H9 (cell line): ENCODE measurements at regions not wholly inside any gene's neighbourhood (a gene's known extent, or its start where the extent isn't known, plus 50 kb on each side); places are given as distances from the start of the nearest gene placed in this dataset.
A peak's percentile ranks its signal among the peaks of the same experiment; 100 is the strongest.

Experiments
- DNase-seq: peaks from one replicate; pipeline ENCODE4 v3.0.0-alpha.2; 2017
- H2AFZ ChIP-seq: one replicate; pipeline ENCODE4 v1.6.1; 2013; ENCODE audit warnings: mild to moderate bottlenecking, low read length, control low read depth, moderate library complexity
- H2AK5ac ChIP-seq: 2 replicates; pipeline ENCODE4 v1.6.1; 2013; ENCODE audit warnings: low read length, control low read depth, mixed read lengths; ENCODE audit not compliant: insufficient read length
- H2BK120ac ChIP-seq: one replicate; pipeline ENCODE4 v1.6.1; 2013; ENCODE audit warnings: low read depth, mild to moderate bottlenecking, low read length, control low read depth, inconsistent platforms; ENCODE audit not compliant: poor library complexity, severe bottlenecking
- H2BK12ac ChIP-seq: 2 replicates; pipeline ENCODE4 v1.6.1; 2013; ENCODE audit warnings: low read length, control low read depth, mixed read lengths, low read depth; ENCODE audit not compliant: insufficient read length
- H2BK15ac ChIP-seq: 2 replicates; pipeline ENCODE4 v1.6.1; 2013; ENCODE audit warnings: low read depth, low read length, control low read depth
- H2BK20ac ChIP-seq: one replicate; pipeline ENCODE4 v1.6.1; 2013; ENCODE audit warnings: low read depth, mild to moderate bottlenecking, low read length, control low read depth, inconsistent platforms; ENCODE audit not compliant: poor library complexity, severe bottlenecking
- H2BK5ac ChIP-seq: 2 replicates; pipeline ENCODE4 v1.6.1; 2013; ENCODE audit warnings: low read length, control low read depth, mixed read lengths; ENCODE audit not compliant: insufficient read length
- H3K14ac ChIP-seq: 2 replicates; pipeline ENCODE4 v1.6.1; 2013; ENCODE audit warnings: low read length, control low read depth; ENCODE audit not compliant: insufficient read depth
- H3K18ac ChIP-seq: 2 replicates; pipeline ENCODE4 v1.6.1; 2013; ENCODE audit warnings: low read depth, mild to moderate bottlenecking, mixed read lengths, low read length, control low read depth; ENCODE audit not compliant: insufficient read length
- H3K23ac ChIP-seq: 2 replicates; pipeline ENCODE4 v1.6.1; 2013; ENCODE audit warnings: low read length, control low read depth, mixed read lengths, low read depth; ENCODE audit not compliant: insufficient read length
- H3K23me2 ChIP-seq: 2 replicates; pipeline ENCODE4 v1.6.1; 2013; ENCODE audit warnings: low read depth, mild to moderate bottlenecking, mixed read lengths, low read length, control low read depth; ENCODE audit not compliant: insufficient read length, poor library complexity, severe bottlenecking
- H3K27ac ChIP-seq: 2 replicates; pipeline ENCODE4 v1.5.1; 2013; ENCODE audit warnings: low read length, control low read depth, mixed read lengths, low read depth; ENCODE audit not compliant: insufficient read length
- H3K27me3 ChIP-seq: 2 replicates; pipeline ENCODE4 v1.6.1; 2013; ENCODE audit warnings: low read length, control low read depth, inconsistent platforms; ENCODE audit not compliant: insufficient read depth
- H3K4ac ChIP-seq: 2 replicates; pipeline ENCODE4 v1.6.1; 2013; ENCODE audit warnings: low read depth, mild to moderate bottlenecking, control low read depth, inconsistent platforms, low read length, moderate library complexity
- H3K4me1 ChIP-seq: 2 replicates; pipeline ENCODE4 v1.6.1; 2013; ENCODE audit warnings: low read length, control low read depth, inconsistent platforms; ENCODE audit not compliant: insufficient read depth
- H3K4me2 ChIP-seq: 2 replicates; pipeline ENCODE4 v1.6.1; 2013; ENCODE audit warnings: low read length, control low read depth, mixed read lengths; ENCODE audit not compliant: insufficient read length, insufficient read depth
- H3K56ac ChIP-seq: 2 replicates; pipeline ENCODE4 v1.6.1; 2013; ENCODE audit warnings: low read depth, mild to moderate bottlenecking, mixed read lengths, low read length, control low read depth; ENCODE audit not compliant: insufficient read length
- H3K79me1 ChIP-seq: 2 replicates; pipeline ENCODE4 v1.6.1; 2013; ENCODE audit warnings: low read depth, mild to moderate bottlenecking, moderate library complexity, low read length, control low read depth, inconsistent platforms; ENCODE audit not compliant: insufficient read depth, poor library complexity, severe bottlenecking
- H3K79me2 ChIP-seq: 2 replicates; pipeline ENCODE4 v1.6.1; 2013; ENCODE audit warnings: low read length, control low read depth, inconsistent platforms; ENCODE audit not compliant: insufficient read depth
- H3K9ac ChIP-seq: 2 replicates; pipeline ENCODE4 v1.6.1; 2013; ENCODE audit warnings: low read length, control low read depth, mixed read lengths; ENCODE audit not compliant: insufficient read length; ENCODE audit errors: extremely low read depth
- H3K9me3 ChIP-seq: one replicate; pipeline ENCODE4 v1.6.1; 2013; ENCODE audit warnings: low read depth, low read length, inconsistent platforms; ENCODE audit not compliant: control insufficient read depth
- H3T11ph ChIP-seq: one replicate; pipeline ENCODE4 v1.6.1; 2013; ENCODE audit warnings: mild to moderate bottlenecking, low read length, control low read depth, inconsistent platforms
- H4K20me1 ChIP-seq: one replicate; pipeline ENCODE4 v1.6.1; 2013; ENCODE audit not compliant: control insufficient read depth, insufficient read length, insufficient read depth
- H4K5ac ChIP-seq: 2 replicates; pipeline ENCODE4 v1.6.1; 2013; ENCODE audit warnings: low read depth, mild to moderate bottlenecking, mixed read lengths, low read length, control low read depth; ENCODE audit not compliant: insufficient read length
- H4K8ac ChIP-seq: replicated peaks from 2 replicates; pipeline ENCODE4 v1.6.1; 2013; ENCODE audit warnings: low read length, control low read depth, mixed read lengths, low read depth; ENCODE audit not compliant: insufficient read length
- H4K91ac ChIP-seq: 2 replicates; pipeline ENCODE4 v1.6.1; 2013; ENCODE audit warnings: low read depth, mild to moderate bottlenecking, moderate library complexity, mixed read lengths, low read length, control low read depth; ENCODE audit not compliant: insufficient read length
- H3K27ac Mint-ChIP-seq, 3 experiments: 2 replicates in 2 of 3; 3 replicates in 1 of 3; pipeline ENCODE4 v1.8.0; 2020 to 2021; ENCODE audit warnings: mixed read lengths in 3 of 3, mild to moderate bottlenecking in 1 of 3, moderate library complexity in 1 of 3
- H3K27me3 Mint-ChIP-seq: 2 replicates; pipeline ENCODE4 v1.8.0; 2021; ENCODE audit warnings: low read depth, mild to moderate bottlenecking, moderate library complexity, mixed read lengths
- H3K36me3 Mint-ChIP-seq, 3 experiments: 2 replicates in 2 of 3; 3 replicates in 1 of 3; pipeline ENCODE4 v1.8.0; 2020 to 2021; ENCODE audit warnings: low read depth in 3 of 3, mixed read lengths in 3 of 3; ENCODE audit not compliant: insufficient read depth in 1 of 3
- H3K4me1 Mint-ChIP-seq, 2 experiments: 2 replicates each; pipeline ENCODE4 v1.8.0; 2020; ENCODE audit warnings: mixed read lengths in 2 of 2
- H3K4me3 Mint-ChIP-seq, 2 experiments: 2 replicates in 1 of 2; 3 replicates in 1 of 2; pipeline ENCODE4 v1.8.0; 2020 to 2021; ENCODE audit warnings: mild to moderate bottlenecking in 2 of 2, mixed read lengths in 2 of 2, moderate library complexity in 1 of 2
- H3K9me3 Mint-ChIP-seq, 2 experiments: 2 replicates in 1 of 2; 3 replicates in 1 of 2; pipeline ENCODE4 v1.8.0; 2020; ENCODE audit warnings: mild to moderate bottlenecking in 2 of 2, mixed read lengths in 2 of 2, moderate library complexity in 1 of 2
- CTCF ChIP-seq: fragments of 200-600 bp; sonication (generic); conservative IDR thresholded peaks from 3 replicates; pipeline ENCODE4 v1.8.0; 2021; ENCODE audit warnings: antibody characterized with exemption, mild to moderate bottlenecking
- WGBS: extraction: QIAGEN DNeasy Blood & Tissue Kit; methylation state at CpG from one replicate; pipeline ENCODE4 v1.1.7; 2013; ENCODE audit warnings: missing lambda C conversion rate, low lambda C conversion rate, mixed read lengths; ENCODE audit not compliant: insufficient read length; ENCODE audit errors: extremely low coverage; 5-methylcytosine and 5-hydroxymethylcytosine counted together

DNA sequence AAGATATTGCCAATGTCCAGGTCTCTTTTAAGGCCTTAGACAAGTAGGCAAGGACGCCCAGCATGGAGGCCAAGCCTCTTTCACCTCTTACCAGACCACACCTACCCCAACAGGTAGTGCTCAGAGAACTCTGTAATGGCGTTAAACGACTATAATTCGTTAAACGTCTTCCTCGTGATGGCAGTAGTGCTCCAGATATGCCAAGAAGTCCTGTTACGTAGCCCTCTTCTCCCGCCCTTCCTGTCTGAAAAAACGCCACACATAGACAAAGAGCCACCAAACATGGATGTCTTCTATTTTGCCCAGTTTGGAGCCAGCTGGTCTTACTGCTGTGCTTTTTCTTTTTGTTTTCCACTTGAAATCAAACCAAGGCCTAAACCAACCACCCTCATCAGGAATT lies 190.7 kb downstream of the OR13H1 start:
- no peak overlapping the region for H4K8ac ChIP-seq
- TF ChIP-seq CTCF = no peak
- H3K4me1 ChIP-seq = no peaks in the 10 kb centered on the region
- peaks cover 72 to 80% (median 78%) of the 10 kb centered on the region in 3 experiments for H3K36me3 Mint-ChIP-seq
- H3K4me2 ChIP-seq = no peak overlapping the region
- no CpG with 5 or more reads among the region's 9 CpGs for WGBS
- no peak overlapping the region for H2AFZ ChIP-seq
- H3K56ac ChIP-seq = no peak overlapping the region
- H4K5ac ChIP-seq = no peak overlapping the region
- H2BK15ac ChIP-seq = no peak overlapping the region
- H2AK5ac ChIP-seq = no peak overlapping the region
- H4K91ac ChIP-seq = no peak overlapping the region
- H3T11ph ChIP-seq = no peak overlapping the region
- no peaks in the 10 kb centered on the region for H3K27me3 ChIP-seq
- no peaks in the 10 kb centered on the region for H3K9me3 ChIP-seq
- H3K27me3 Mint-ChIP-seq = no peaks in the 10 kb centered on the region
- H2BK120ac ChIP-seq = no peak overlapping the region
- H3K23me2 ChIP-seq = no peaks in the 10 kb centered on the region
- H3K27ac Mint-ChIP-seq = peak overlapping the region in 1 of 3 experiments; percentile 71; a peak in 3 of 7 replicates
- no peaks in the 10 kb centered on the region for H3K79me1 ChIP-seq
- H3K4ac ChIP-seq = no peak overlapping the region
- H3K18ac ChIP-seq = no peak overlapping the region
- no peak for DNase-seq
- no peak overlapping the region for H3K14ac ChIP-seq
- no peak overlapping the region for H2BK12ac ChIP-seq
- no peaks in the 10 kb centered on the region for H3K4me1 Mint-ChIP-seq
- no peak overlapping the region for H3K9ac ChIP-seq
- H3K9me3 Mint-ChIP-seq = peaks cover under 1 to 1% of the 10 kb centered on the region in 2 experiments
- H4K20me1 ChIP-seq = no peaks in the 10 kb centered on the region
- no peak overlapping the region for H3K27ac ChIP-seq
- no peak overlapping the region for H3K4me3 Mint-ChIP-seq
- no peak overlapping the region for H3K23ac ChIP-seq
- no peaks in the 10 kb centered on the region for H3K79me2 ChIP-seq
- no peak overlapping the region for H2BK20ac ChIP-seq
- no peak overlapping the region for H2BK5ac ChIP-seq
